Caki2 (cell line): ENCODE measurements at regions not wholly inside any gene's neighbourhood (a gene's known extent, or its start where the extent isn't known, plus 50 kb on each side); places are given as distances from the start of the nearest gene placed in this dataset.

Experiments used
- DNase-seq: peaks from one replicate; pipeline ENCODE4 v3.0.0-alpha.2; 2015; ENCODE audit warnings: low read depth
- in situ Hi-C: cut with HindIII; loops from 2 replicates; pipeline ENCODE4 v1.10.0; 2016; ENCODE audit warnings: low sequenced_read_pairs, low pct_unique_long_range_greater_than_20kb, mixed read lengths

- in situ Hi-C loops = no loop called here
- DNase-seq = no peak
Observed at GRCh38 chr5:6280425-6281100, 97.8 kb downstream of the MED10 start.

- no peak for DNase-seq
- in situ Hi-C loops = no loop called here
Observed at GRCh38 chr5:6279607-6280006, 98.7 kb downstream of the MED10 start.

- in situ Hi-C loops = no loop called here
- DNase-seq = no peak
Observed at GRCh38 chr5:6274846-6275543, 103.4 kb downstream of the MED10 start.

GRCh38 chr5:6273749-6274148, 104.6 kb downstream of the MED10 start:
- in situ Hi-C loops = no loop called here
- no peak for DNase-seq

- in situ Hi-C loops = no loop called here
- no peak for DNase-seq
Observed at GRCh38 chr5:6273090-6273735, 105.1 kb downstream of the MED10 start.

GRCh38 chr5:6269925-6270324, 108.4 kb downstream of the MED10 start:
- in situ Hi-C loops = no loop called here
- no peak for DNase-seq

- in situ Hi-C loops = no loop called here
- no peak for DNase-seq
Observed at GRCh38 chr5:6266671-6267197, 111.6 kb downstream of the MED10 start.

GRCh38 chr5:6264394-6264793, 114.0 kb downstream of the MED10 start:
- DNase-seq = no peak
- in situ Hi-C loops = no loop called here

GRCh38 chr5:6262651-6263363, 115.5 kb downstream of the MED10 start:
- in situ Hi-C loops = no loop called here

GRCh38 chr5:6261668-6262067, 116.7 kb downstream of the MED10 start:
- no peak for DNase-seq
- in situ Hi-C loops = no loop called here

More at GRCh38 chr5:6262651-6263363, 115.5 kb downstream of the MED10 start:
- no peak for DNase-seq

- in situ Hi-C loops = no loop called here
- no peak for DNase-seq
Observed at GRCh38 chr5:6261256-6261655, 117.1 kb downstream of the MED10 start.

GRCh38 chr5:6260846-6261245, 117.5 kb downstream of the MED10 start:
- in situ Hi-C loops = no loop called here
- no peak for DNase-seq

- no peak for DNase-seq
- in situ Hi-C loops = no loop called here
Observed at GRCh38 chr5:6256901-6257300, 121.4 kb downstream of the MED10 start.

GRCh38 chr5:6255956-6256355, 122.4 kb downstream of the MED10 start:
- DNase-seq = no peak
- in situ Hi-C loops = no loop called here

GRCh38 chr5:6253846-6254245, 124.5 kb downstream of the MED10 start:
- in situ Hi-C loops = no loop called here
- DNase-seq = no peak

GRCh38 chr5:6253281-6253680, 125.1 kb downstream of the MED10 start:
- no peak for DNase-seq

GRCh38 chr5:6252581-6252980, 125.8 kb downstream of the MED10 start:
- in situ Hi-C loops = no loop called here
- DNase-seq = no peak

More at GRCh38 chr5:6253281-6253680, 125.1 kb downstream of the MED10 start:
- in situ Hi-C loops = no loop called here

GRCh38 chr5:6251565-6252102, 126.7 kb downstream of the MED10 start:
- no peak for DNase-seq
- in situ Hi-C loops = no loop called here
